ENCODE measurements at regions not wholly inside any gene's neighbourhood (a gene's known extent, or its start where the extent isn't known, plus 50 kb on each side); places are given as distances from the start of the nearest gene placed in this dataset.
"Not testable (repeated sequence)": the region's sequence is repeated elsewhere in the genome, so short reads cannot be mapped to it uniquely, and the experiment has no call there.

DNA sequence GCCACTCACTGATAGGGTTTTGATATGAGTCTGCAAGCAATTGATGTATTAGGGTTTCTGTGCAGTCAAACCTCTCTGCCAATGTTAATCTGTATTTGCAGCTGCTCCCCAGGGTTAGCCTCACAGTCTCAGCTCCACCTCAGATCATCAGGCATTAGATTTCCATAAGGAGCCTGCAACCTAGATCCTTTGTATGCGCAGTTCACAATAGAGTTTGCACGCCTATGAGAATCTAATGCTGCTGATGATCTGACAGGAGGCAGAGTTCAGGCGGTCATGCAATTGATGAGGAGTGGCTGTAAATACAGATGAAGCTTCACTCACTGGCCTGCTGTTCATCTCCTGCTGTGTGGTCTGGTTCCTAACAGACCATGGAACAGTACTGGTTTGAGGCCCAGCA is 280.6 kb downstream of the PAPSS1 start:
- no peak for TF ChIP-seq CTCF (IDR thresholded peaks at IDR 0.05 in 2 of 3, conservative IDR thresholded peaks at IDR 0.05 in 1 of 3; ENCODE audit: borderline replicate concordance in 1 of 3, insufficient read depth in 1 of 3, low read depth in 2 of 3, low read length in 2 of 3)
- no peak for TF ChIP-seq YY1 (IDR thresholded peaks at IDR 0.05; ENCODE audit: extremely low read depth, insufficient replicate concordance, low read depth, low read length)
- TF ChIP-seq, protein P1, sequence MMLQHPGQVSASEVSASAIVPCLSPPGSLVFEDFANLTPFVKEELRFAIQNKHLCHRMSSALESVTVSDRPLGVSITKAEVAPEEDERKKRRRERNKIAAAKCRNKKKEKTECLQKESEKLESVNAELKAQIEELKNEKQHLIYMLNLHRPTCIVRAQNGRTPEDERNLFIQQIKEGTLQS (IDR thresholded peaks at IDR 0.05), result no peak
- TF ChIP-seq ELF1 (IDR thresholded peaks at IDR 0.05; ENCODE audit: borderline replicate concordance, low read depth), result no peak
- TF ChIP-seq RAD21 (IDR thresholded peaks at IDR 0.05; ENCODE audit: low read depth), result no peak
- no peak for TF ChIP-seq POLR2A (IDR thresholded peaks at IDR 0.05; ENCODE audit: borderline replicate concordance, extremely low read depth, insufficient read depth, insufficient read length)
- TF ChIP-seq JUND (IDR thresholded peaks at IDR 0.05), result no peak
- TF ChIP-seq, protein P2, sequence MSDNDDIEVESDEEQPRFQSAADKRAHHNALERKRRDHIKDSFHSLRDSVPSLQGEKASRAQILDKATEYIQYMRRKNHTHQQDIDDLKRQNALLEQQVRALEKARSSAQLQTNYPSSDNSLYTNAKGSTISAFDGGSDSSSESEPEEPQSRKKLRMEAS (IDR thresholded peaks at IDR 0.05), result no peak
- no peak for TF ChIP-seq POLR2AphosphoS5 (IDR thresholded peaks at IDR 0.05; ENCODE audit: low read depth, low read length)
- TF ChIP-seq ZNF274 (IDR thresholded peaks at IDR 0.05; ENCODE audit: low read depth, low read length), result no peak
- TF ChIP-seq SP1 (IDR thresholded peaks at IDR 0.05; ENCODE audit: low read depth), result no peak
- no peak for TF ChIP-seq CEBPB (IDR thresholded peaks at IDR 0.05; ENCODE audit: low read depth)
- no peak for TF ChIP-seq EZH2phosphoT487 (IDR thresholded peaks at IDR 0.05; ENCODE audit: borderline replicate concordance)
- no peak overlapping the region for H3K27ac ChIP-seq (ENCODE audit: low read depth, low read length)
- intact Hi-C loops (cut with micrococcal nuclease), result no loop called here
- ChIA-PET CTCF (interaction anchor here (1.0 kb wide), 1 partner anchor 8 kb away, joined by 3 read pairs; no protein-coding TSS in a partner anchor), RAD21 (ENCODE audit: low non-redundant PET in 1 of 2, low total read pairs in 2 of 2, uncharacterized antibody in 2 of 2, unreplicated experiment in 2 of 2) (no interaction called here), POLR2A (no interaction called here)
- H3K9me2 ChIP-seq (ENCODE audit: insufficient read depth), result no peaks in the 10 kb centered on the region
- no peaks in the 10 kb centered on the region for H3K9me3 ChIP-seq (ENCODE audit: control insufficient read depth in 1 of 2, insufficient read depth in 1 of 2, low read depth in 1 of 2, low read length in 2 of 2)
- DNase-seq (ENCODE audit: low read depth, low spot score) (no peak), ATAC-seq (no peak)
- H3K9ac ChIP-seq (ENCODE audit: low read length), result no peak overlapping the region
- no peaks in the 10 kb centered on the region for H3K36me3 ChIP-seq (ENCODE audit: control insufficient read depth in 1 of 2, insufficient read depth in 2 of 2, low read length in 2 of 2)
- H3K4me1 ChIP-seq (ENCODE audit: control insufficient read depth in 1 of 2, insufficient read depth in 2 of 2, low read length in 2 of 2), result no peaks in the 10 kb centered on the region
- no TSS peak for BruUV-seq (replicated peaks)
- H3K4me2 ChIP-seq (ENCODE audit: low read length), result no peak overlapping the region
- H4K20me1 ChIP-seq (ENCODE audit: insufficient read depth), result no peaks in the 10 kb centered on the region
- H3K4me3 ChIP-seq (replicated peaks in 1 of 2; ENCODE audit: low read depth in 1 of 2, low read length in 2 of 2), result no peak overlapping the region
- H3K79me2 ChIP-seq (ENCODE audit: insufficient read depth, low read length), result no peaks in the 10 kb centered on the region
- H2AFZ ChIP-seq (ENCODE audit: low read depth, low read length, poor library complexity, severe bottlenecking), result no peak overlapping the region
- H3K27me3 ChIP-seq (ENCODE audit: insufficient read depth, low read length), result no peaks in the 10 kb centered on the region

DNA sequence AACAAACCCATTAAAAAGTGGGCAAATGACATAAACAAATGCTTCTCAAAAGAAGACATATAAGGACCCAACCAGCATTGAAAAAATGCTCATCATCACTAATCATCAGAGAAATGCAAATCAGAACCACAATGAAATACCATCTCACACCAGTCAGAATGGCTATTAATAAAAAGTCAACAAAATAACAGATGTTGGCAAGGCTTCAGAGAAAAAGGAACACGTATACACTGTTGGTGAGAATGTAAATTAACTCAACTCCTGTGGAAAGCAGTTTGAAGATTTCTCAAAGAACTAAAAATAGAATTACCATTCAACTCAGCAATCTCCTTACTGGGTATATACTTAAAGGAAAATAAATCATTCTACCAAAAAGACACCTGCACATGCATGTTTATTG is 283.6 kb downstream of the PAPSS1 start:
- RAD21 ChIA-PET (ENCODE audit: low non-redundant PET in 1 of 2, low total read pairs in 2 of 2, uncharacterized antibody in 2 of 2, unreplicated experiment in 2 of 2); POLR2A ChIA-PET: not testable (repeated sequence)

More for the DNA sequence above, 283.6 kb downstream of the PAPSS1 start:
- DNase-seq (ENCODE audit: low read depth, low spot score); BruUV-seq (replicated peaks); H3K4me1 ChIP-seq (ENCODE audit: control insufficient read depth in 1 of 2, insufficient read depth in 2 of 2, low read length in 2 of 2); intact Hi-C loops (cut with micrococcal nuclease); H4K20me1 ChIP-seq (ENCODE audit: insufficient read depth); CTCF ChIA-PET; H3K4me2 ChIP-seq (ENCODE audit: low read length); H3K9me3 ChIP-seq (ENCODE audit: control insufficient read depth in 1 of 2, insufficient read depth in 1 of 2, low read depth in 1 of 2, low read length in 2 of 2); H3K79me2 ChIP-seq (ENCODE audit: insufficient read depth, low read length); H3K36me3 ChIP-seq (ENCODE audit: control insufficient read depth in 1 of 2, insufficient read depth in 2 of 2, low read length in 2 of 2); H3K9me2 ChIP-seq (ENCODE audit: insufficient read depth); H3K27ac ChIP-seq (ENCODE audit: low read depth, low read length); H2AFZ ChIP-seq (ENCODE audit: low read depth, low read length, poor library complexity, severe bottlenecking); ATAC-seq; H3K27me3 ChIP-seq (ENCODE audit: insufficient read depth, low read length); H3K9ac ChIP-seq (ENCODE audit: low read length); H3K4me3 ChIP-seq (replicated peaks in 1 of 2; ENCODE audit: low read depth in 1 of 2, low read length in 2 of 2): not testable (repeated sequence)
